GM18498 (cell line): ENCODE measurements at regions not wholly inside any gene's neighbourhood (a gene's known extent, or its start where the extent isn't known, plus 50 kb on each side); places are given as distances from the start of the nearest gene placed in this dataset.
A peak's percentile ranks its signal among the peaks of the same experiment; 100 is the strongest.

Source experiments
- ATAC-seq: cut with Tn5 transposase; IDR thresholded peaks from one replicate; pipeline ENCODE4 v1.9.1; 2021; ENCODE audit warnings: mild to moderate bottlenecking, moderate library complexity; ENCODE audit not compliant: unreplicated experiment

DNA sequence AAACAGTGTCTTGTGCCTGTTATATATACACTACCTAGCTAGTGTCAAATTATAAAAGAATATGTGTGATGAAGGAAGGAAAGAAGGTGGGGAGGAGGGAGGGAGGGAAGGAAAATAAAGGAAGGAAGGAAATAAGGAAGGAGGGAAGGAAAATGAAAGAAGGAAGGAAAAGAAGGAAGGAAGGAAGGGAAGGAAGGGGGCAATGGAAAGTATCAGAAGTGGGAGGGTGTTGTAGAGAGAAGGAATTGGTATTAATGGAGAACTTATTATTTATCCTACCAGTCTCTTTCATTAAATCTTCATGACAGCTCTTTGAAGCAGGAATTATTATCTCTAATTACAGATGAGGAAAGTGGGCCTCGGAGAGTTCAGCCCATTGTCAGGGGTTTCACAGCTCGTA lies 202.4 kb downstream of the SAMD5 start:
- ATAC-seq, result no peak

DNA sequence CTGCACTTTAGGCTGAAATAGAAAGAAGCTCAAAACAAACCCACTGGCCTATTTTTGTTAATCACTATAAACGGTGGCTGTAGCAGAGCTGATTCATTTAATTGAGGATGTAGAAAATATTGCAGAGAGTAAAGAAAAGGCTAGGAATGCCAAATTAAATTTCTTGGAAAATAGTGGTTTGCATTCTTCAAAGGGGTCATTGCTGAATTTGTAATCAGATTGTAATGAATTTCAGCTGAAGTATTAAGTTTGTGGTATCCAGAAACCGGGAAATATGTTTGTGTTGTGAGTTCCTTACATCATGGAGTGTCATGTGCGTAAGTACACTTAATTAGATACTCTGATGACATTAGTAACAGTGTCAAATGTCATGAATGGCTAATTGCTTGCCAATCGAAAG lies 203.0 kb downstream of the SAMD5 start:
- ATAC-seq, result no peak

DNA sequence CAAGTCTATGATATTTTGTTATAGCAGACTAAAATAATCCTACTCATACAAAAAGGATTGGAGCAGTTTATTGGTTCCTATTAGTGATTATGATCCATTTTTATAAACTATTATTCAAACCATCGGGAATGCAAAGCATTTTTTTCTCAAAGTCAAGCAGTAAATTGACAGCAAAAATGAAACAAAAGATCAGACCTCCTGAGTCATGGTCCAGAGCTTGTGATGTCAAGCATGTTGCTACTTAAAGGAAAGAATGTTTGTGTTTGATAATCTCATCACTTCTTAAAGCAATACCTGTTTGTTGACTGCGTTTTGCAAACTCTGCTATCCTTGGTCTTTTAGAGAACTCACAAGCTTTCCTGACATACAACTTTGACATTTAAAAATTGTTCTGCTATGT lies 204.4 kb downstream of the SAMD5 start:
- ATAC-seq, result no peak

DNA sequence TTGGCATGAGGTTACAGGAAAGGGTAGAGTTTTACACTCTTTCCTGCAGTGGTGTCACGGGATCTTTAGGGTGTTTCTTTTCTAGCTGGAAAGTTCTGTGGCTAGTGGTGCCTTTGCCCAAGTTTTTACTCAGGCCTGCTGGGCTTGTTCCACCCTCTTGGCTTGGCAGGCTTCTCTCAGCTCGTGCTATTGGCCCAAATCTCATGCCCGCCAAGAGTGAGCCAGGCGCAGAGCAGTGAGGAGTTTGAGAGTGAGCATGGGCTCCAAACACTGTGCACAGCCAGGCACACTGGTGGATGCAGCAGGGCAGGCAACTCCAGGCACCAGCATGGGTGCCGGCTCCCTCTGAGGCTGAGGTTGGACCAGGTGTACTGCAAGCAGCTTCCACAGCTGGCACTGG lies 206.5 kb downstream of the SAMD5 start:
- no peak for ATAC-seq

DNA sequence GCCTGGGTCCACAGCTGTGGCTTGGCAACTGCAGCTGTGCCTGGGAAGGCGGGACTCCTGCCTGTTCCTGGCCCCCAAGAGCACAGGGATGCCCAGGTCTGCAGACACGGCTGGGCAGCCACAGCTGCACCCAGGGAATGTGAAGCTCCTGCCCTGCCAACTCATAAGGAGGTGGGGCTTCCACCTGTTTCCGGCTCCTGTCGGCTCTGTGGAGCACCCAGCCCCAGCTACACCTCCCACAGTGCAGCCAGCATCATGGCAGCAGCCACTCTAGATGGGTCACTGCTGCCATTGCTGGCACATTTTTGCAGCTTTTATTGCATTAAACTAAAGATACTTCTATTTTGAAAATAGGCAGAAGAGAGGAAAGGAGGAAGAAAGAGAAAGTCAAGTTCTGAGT lies 207.9 kb downstream of the SAMD5 start:
- no peak for ATAC-seq

DNA sequence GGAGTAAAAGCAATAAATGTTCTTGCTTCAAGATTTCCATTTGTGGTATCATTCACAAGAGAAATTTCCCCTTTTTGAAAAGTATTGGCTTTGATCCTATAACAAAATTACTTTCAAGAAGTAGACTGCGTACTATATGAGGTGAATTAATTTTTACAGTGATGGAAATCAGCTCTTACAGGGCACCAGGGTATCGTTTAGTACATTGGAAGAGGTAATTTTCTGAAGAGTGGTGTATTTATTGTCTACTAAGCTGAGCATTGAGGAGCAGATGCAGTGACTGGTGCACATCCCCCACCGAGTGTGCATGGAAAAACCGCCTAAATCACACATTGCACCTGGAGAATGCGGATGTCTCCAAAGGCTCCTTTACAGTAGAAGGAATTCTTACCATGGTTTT lies 209.5 kb downstream of the SAMD5 start:
- no peak for ATAC-seq

DNA sequence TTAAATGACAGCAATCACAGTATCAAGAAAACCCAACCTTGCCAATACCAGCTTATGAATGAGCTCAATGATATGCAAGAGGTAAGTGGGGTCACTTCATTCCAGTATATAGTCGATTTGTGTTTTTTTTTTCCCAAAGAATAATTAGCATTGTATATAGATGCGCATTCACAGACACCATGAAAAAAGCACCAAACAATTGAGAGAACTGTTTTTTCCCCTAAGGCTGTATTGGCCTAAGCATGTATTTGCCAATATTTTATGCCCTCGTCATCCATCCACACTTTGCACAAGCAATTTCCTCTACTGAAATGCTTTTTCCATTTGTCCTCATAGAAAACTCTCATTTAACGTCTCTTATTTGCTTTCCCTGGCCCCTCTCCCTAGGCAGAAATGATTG lies 213.7 kb downstream of the SAMD5 start:
- no peak for ATAC-seq

DNA sequence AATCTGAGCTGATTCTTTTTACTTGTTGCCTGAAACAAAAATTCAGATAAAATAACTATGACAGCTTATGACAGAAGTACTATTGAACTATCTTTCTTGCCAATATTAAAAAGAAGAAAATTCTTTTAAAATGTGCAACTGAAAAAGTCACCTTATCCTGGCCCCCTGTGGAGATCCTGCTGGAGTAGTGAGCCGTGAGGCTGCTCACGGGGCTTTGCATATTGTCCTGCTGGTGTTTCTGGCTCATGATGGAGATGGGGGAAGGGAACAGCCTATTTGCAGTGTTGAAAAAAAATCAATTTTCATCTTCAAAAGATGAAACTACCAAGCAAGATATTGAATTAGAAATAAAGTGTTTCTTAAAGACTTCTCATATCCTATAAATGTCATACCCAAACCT lies 216.0 kb downstream of the SAMD5 start:
- no peak for ATAC-seq

DNA sequence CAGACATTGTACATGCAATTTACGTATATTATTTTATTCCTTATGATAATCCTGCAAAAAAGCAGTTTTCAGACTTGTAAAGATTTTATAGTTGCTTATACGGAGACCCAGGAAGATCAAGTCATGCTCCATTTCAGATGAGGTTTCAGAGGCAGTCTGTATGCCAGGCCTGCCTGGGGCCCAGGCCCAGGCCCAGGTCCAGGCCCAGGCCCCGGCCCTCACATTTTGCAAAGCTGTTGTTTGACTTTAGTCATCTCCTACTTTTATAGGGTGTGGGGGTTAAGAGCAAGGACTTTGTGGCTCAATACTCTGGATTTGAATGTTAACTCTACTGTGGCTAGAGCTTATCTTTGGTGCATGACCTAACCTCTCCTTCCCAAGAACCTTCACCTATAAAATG lies 217.9 kb downstream of the SAMD5 start:
- ATAC-seq, result no peak

DNA sequence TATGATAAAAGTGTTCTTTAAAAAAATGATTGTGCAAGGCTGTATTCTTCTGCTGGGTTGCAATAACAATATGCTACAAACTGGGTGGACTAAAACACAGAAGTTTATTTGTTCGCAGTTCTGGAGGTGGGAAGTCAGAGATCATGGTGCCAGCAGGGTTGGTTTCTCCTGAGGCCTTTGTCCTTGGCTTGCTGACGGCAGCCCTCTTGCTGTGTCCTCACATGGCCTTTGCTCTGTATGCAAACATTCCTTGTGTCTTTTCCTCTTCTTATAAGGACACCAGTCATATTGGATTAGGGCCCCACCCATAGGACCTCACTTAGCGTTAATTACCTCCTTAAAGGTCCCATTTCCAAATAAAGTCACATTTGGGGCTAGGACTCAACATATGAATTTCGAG lies 220.4 kb downstream of the SAMD5 start:
- no peak for ATAC-seq

DNA sequence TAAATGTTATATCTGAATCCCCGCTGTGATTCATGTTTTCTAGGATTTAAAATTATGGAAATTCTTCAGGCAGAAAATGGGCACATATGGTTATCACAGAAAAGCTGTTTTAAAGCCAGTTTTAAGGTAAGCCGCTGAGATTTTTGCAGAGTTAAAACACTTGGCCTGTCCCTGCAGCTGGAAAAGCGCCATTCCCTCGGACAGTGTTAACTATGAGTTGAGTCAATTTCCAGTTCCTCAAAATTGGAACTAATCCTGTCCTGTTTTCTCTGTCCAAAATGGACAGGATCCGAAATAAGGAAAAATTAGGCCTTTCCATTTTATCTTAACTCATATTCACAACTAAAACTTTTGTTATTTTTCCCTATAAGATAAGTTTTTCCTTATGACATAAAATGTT lies 225.2 kb downstream of the SAMD5 start:
- ATAC-seq, result no peak

DNA sequence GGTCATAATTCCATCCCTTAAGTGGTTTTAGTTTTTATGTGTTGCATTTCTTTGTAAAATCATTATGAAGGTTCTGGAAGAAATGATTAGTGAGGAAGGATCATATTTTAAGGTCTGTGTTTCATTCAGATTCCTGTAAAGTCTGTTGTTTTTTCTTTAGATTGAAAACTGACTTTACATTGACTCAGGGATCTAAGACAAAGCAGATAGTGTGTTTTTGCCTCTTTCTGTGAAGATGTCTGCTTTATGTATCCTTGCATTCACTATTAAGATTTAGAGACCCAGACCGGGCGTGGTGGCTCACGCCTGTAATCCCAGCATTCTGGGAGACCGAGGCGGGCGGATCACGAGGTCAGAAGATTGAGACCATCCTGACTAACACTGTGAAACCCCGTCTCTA lies 225.7 kb downstream of the SAMD5 start:
- no peak for ATAC-seq

DNA sequence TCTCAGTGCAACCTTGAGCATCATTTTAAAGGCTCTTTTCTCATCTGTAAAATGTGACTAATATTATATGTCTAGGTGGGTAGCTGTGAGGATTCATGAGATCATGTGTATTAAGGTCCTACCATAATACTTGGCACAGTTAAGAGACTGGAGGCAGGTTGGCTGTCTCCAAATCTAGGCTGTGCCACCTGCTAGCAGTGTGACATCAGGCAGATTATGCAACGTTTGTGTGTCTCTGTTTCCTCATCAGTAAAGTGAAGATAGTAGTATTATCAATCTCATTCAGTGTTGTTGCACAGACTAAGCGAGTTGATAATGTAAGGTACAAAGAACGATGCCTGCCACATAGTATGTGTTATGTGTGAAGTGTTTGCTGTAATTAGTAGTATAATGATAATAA lies 227.4 kb downstream of the SAMD5 start:
- ATAC-seq, result no peak

DNA sequence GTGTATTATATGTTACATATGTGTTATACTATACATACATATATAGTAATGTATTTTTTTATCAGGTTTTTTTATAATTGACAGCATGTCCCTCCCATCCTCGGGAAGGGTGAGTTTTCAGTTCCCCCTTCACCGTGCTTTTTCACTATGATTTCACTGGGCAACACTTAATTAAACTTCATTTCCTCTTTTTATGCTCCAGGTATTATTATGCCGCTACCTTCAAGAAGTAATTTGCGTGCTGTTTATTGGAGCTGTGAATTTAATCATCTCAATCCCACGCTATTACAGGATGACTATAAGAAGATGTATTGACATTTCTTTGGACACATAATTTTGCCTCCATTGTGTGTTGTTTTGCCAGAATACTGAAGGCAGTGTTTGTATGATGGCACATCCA lies 228.6 kb downstream of the SAMD5 start:
- ATAC-seq, result no peak

DNA sequence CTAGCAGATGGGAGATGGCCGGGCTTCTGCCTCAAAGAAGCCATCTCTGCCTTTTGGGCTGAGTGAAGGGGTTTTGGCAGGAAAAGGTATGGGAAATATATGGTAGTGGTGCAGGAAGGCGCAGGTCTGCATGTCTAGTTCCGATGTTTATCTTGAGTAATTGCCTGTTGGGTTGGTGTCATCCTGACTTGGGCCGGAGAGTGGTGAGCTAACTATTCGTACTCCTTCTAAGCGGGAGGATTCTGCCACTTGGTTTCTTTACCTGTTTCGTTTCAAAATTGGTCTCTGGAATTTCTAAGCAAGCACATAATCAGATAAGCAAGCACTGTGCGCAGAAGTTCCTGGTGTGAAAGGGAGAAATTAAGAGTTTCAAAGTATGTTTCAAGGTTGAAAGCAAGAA lies 229.6 kb downstream of the SAMD5 start:
- ATAC-seq, result no peak

DNA sequence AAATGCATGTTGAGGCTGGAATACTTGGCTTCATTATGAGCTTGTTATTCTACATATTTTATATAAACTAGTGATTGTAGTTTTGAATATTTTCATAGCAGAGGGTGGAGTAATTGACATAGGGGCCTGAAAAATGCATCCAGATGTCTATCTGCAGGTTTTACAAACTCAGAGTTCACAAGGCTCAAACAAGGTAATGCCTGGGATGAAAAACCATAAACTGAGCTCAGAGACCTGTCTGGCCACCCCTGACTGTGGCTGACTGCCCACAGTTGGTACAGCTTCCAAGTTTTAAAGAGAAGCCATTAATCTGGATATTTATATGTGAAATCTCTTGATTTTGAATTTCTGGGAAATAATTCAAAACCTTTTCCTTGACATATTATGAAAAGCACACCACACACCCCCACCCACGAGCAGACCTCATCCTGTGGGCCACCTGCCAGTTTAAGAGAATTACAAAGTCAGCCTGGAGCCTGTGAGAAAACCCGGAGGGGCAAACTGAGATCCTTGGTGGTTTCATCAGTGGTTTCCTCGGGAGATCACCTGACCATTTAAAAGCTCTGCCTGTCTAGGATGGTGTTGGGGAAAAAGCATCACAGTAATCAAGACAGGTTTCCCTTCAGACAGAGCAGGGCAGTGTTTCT lies 230.1 kb downstream of the SAMD5 start:
- ATAC-seq, result peak; percentile 64

DNA sequence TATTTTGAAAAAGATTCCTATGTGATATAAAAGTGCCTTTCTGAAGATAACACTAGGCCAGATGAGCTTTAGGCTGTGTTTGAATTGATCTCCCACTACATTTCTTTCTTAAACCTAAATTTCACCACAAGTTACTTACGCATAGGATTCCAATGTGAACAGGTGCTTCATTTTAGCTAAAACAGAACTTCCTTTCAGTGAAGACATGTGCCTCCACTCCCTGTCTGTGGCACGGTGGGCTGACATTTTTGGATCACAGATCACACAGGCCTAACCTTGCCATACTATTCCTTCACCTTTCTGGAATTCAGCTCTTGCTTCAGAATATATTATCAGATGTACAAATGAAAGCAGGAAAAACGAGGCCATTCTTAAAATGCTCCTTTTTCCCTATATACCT lies 231.8 kb downstream of the SAMD5 start:
- no peak for ATAC-seq

DNA sequence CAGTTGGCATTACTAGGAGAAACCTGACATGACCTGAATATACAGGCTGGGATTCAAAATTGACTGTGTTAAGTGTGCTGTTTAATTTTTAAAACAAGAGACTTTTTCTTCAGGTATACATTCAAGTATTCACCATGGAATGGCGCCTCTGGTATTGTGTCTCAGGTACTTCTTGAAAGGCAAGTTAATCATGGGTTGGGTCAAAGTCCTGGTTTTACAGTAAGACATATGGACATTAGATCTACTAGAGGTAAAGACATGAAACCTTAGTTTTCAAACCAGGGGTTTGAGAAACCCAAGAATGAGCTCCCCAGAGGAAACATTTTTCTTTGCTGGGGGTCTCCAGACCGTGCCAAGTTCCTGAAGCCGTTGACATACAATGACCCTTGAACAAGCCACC lies 232.4 kb downstream of the SAMD5 start:
- no peak for ATAC-seq

DNA sequence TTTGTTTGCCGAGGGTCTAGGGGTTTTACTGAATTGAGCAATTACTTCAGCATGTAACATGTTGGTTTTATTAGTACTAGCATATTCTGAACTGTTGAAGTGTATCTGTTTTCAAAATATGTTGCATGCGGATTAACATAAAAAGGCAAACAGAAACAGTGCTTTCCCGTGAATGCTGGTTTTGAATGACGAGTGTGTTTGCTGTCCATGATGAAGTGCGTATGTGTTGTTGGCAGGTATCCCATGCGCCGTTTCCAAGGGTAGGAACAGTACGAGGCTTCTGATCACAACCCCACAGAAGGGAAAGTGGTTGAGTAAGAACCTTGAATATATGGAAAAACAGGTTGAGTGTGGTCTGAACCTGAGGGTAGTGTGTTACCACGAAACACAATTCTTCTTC lies 232.9 kb downstream of the SAMD5 start:
- ATAC-seq, result no peak

DNA sequence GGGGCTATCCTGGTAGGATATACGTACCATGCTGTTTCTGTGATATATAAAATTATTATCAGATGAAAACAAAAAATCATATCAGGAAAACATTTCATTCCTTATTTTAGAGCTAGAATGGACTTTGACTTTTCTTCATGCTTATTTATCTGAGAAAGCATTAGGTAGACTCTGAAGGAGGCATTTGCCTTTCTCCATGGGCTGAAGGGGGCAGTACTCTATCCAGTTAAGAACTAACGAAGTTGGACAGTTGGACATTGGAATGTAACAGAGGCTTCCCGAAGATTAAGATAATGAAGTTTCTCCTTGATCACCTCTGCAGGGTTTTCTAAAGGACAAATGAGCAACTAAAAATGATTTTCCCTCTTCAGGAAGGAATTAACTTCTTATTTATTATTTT lies 233.9 kb downstream of the SAMD5 start:
- ATAC-seq, result no peak

DNA sequence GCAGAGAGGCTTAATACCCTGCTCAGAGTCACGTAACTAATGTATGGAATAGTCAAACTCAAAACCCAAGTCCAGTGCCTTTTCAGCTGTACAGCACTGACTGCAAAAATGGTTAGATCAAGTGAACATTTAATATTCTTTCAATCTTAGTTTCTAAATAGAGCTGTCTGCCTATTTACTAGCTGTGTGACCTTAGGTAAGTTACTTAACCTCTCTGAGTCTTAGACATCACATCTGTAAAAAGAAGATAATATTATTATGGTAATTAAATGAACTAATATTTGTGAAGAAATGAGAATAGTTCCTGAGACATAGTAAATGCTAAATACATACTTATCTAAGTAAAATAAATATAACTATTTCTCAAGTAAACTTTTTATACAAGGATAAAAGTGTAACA lies 235.5 kb downstream of the SAMD5 start:
- no peak for ATAC-seq

DNA sequence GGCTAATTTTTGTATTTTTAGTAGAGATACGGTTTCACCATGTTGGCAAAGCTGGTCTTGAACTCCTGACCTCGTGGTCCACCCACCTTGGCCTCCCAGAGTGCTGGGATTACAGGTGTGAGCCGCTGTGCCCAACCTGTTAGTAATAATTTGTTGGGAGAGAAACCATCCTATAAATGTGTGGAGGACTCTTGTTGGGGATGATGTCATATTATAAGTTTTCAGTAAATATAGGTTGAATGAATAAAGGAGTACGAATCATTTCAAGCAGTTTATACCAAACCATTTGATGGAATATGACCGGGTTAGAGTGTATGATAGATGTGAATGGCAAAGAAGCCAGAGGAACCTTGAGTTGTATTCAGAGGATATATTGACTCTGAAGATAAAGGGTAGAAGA lies 240.8 kb downstream of the SAMD5 start:
- no peak for ATAC-seq

DNA sequence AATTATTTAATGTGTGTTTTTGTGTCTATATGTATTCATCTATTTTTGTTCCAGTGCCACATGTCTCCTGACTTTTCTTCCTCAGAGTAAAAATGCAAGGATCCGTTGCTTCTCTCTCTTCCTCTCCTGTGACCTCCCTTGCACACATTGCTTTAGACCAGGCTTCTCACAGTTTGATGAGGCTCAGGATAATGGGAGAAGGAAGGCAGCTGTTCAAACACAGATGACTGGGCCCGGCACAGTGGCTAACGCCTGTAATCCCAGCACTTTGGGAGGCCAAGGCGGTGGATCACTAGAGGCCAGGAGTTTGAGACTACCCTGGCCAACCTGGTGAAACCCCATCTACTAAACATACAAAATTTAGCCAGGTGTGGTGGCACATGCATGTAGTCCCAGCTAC lies 241.9 kb downstream of the SAMD5 start:
- ATAC-seq, result no peak

DNA sequence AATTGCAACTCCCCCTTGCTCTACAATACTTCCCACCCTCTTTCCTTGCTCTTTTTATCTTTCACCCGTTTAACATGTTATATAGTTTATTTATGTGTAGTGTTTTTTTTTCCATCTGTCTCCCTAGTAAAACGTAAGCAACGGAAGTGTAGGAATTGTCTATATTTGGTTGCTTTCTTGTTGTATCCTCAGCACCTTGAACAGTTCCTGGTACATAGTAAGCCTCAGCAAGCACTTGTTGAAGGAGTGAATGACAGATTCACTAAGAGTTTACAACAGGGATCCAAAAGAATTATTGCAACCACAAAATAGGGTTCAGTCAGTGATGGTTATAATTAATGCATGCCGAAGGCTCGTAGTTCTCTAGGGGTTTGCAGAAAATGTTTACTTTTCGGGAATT lies 242.7 kb downstream of the SAMD5 start:
- no peak for ATAC-seq
